PC-9 (cell line): ENCODE measurements at regions not wholly inside any gene's neighbourhood (a gene's known extent, or its start where the extent isn't known, plus 50 kb on each side); places are given as distances from the start of the nearest gene placed in this dataset.

ENCODE experiments used
- BruUV-seq: library from RNA; stranded (reverse); fragments of 400-500 nt; replicated peaks from 2 replicates; lab custom pipeline; 2021; lab: Mats Ljungman, UMichigan
- CTCF ChIA-PET: fragments of 300-600 bp; sonication (Branson Sonifier 250); formaldehyde crosslinking; loops from one replicate; lab custom pipeline; 2022; ENCODE audit warnings: antibody characterized with exemption; lab: Charles Lee
- POLR2A ChIA-PET: fragments of 300-600 bp; sonication (Branson Sonifier 250); formaldehyde crosslinking; loops from one replicate; lab custom pipeline; 2022; ENCODE audit warnings: antibody characterized with exemption; ENCODE audit not compliant: unreplicated experiment; lab: Charles Lee
- DNase-seq, 2 experiments: peaks; one replicate each; pipeline versions ENCODE4 v3.0.0 to v3.0.0-alpha.2; 2015 to 2022; ENCODE audit warnings: mixed read lengths in 1 of 2
- H2AFZ ChIP-seq: fragments of 200-600 bp; sonication (generic); 2 replicates; pipeline ENCODE4 v1.8.1; 2017; ENCODE audit warnings: antibody characterized with exemption
- H3F3A ChIP-seq: fragments of 200-600 bp; sonication (generic); 2 replicates; pipeline ENCODE4 v1.8.1; 2017; ENCODE audit warnings: antibody characterized with exemption, mild to moderate bottlenecking, low read depth; ENCODE audit not compliant: insufficient read depth
- H3K27ac ChIP-seq: fragments of 200-600 bp; sonication (generic); 2 replicates; pipeline ENCODE4 v1.6.1; 2016; ENCODE audit warnings: mixed run types
- H3K27me3 ChIP-seq: fragments of 200-600 bp; sonication (generic); 2 replicates; pipeline ENCODE4 v1.6.1; 2016; ENCODE audit warnings: low read depth, mixed run types; ENCODE audit not compliant: insufficient read depth
- H3K36me3 ChIP-seq: fragments of 200-600 bp; sonication (generic); 2 replicates; pipeline ENCODE4 v1.6.1; 2016; ENCODE audit warnings: low read depth, mixed run types
- H3K4me1 ChIP-seq: fragments of 200-600 bp; sonication (generic); replicated peaks from 2 replicates; pipeline ENCODE4 v1.6.1; 2016; ENCODE audit warnings: mixed run types; ENCODE audit not compliant: insufficient read depth
- H3K4me2 ChIP-seq: fragments of 200-600 bp; sonication (generic); 2 replicates; pipeline ENCODE4 v1.6.1; 2017; ENCODE audit warnings: mixed run types
- H3K4me3 ChIP-seq: fragments of 200-600 bp; sonication (generic); 2 replicates; pipeline ENCODE4 v1.6.1; 2016; ENCODE audit warnings: mixed run types
- H3K79me2 ChIP-seq: fragments of 200-600 bp; sonication (generic); 2 replicates; pipeline ENCODE4 v1.6.1; 2017; ENCODE audit warnings: low read depth, mixed run types
- H3K9me2 ChIP-seq: fragments of 200-600 bp; sonication (generic); 2 replicates; pipeline ENCODE4 v1.8.1; 2017; ENCODE audit warnings: mild to moderate bottlenecking; ENCODE audit not compliant: insufficient read depth
- H3K9me3 ChIP-seq: fragments of 200-600 bp; sonication (generic); 2 replicates; pipeline ENCODE4 v1.8.1; 2016; ENCODE audit warnings: low read depth; ENCODE audit not compliant: insufficient read depth
- H4K20me1 ChIP-seq: fragments of 200-600 bp; sonication (generic); 2 replicates; pipeline ENCODE4 v1.8.1; 2017; ENCODE audit not compliant: insufficient read depth
- CTCF ChIP-seq: fragments of 200-600 bp; sonication (generic); conservative IDR thresholded peaks from 2 replicates; pipeline ENCODE4 v1.6.1; 2017; ENCODE audit warnings: mixed run types, antibody characterized with exemption, mild to moderate bottlenecking, moderate library complexity
- EZH2 ChIP-seq: fragments of 200-600 bp; sonication (generic); IDR thresholded peaks from 2 replicates; pipeline ENCODE4 v1.8.0; 2017; ENCODE audit warnings: antibody characterized with exemption, low read depth
- intact Hi-C: fragments of 100-400 bp; cut with micrococcal nuclease; formaldehyde crosslinking; loops from one replicate; pipeline ENCODE4 v1.10.0; 2022; ENCODE audit not compliant: unreplicated experiment

DNA sequence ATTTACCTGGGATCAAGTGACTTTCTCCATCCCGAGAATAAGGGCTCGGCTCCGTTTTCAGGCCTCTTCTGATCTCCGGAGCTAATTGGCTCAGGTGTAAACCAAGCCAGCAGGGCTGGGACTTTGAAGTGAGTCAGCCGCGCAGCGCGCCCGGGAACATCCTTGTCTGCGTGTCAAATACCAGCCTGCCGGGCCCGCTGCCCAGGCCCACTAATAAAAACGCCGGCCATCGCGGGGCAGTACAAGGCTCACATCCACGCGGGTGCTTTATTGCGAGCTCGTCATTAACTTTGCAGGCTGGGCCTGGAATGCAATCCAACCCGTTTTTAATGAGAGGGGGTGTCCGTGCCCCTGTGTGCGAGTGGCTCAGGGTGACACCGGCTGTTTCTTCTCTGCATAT is 416.8 kb downstream of the IRX2 start:
- H2AFZ ChIP-seq, result no peak overlapping the region
- BruUV-seq, result no TSS peak
- no peaks in the 10 kb centered on the region for H3K36me3 ChIP-seq
- intact Hi-C loops, result no loop called here
- H3K4me3 ChIP-seq, result no peak overlapping the region
- H3K79me2 ChIP-seq, result no peaks in the 10 kb centered on the region
- peaks cover 99% of the 10 kb centered on the region for H3K27me3 ChIP-seq
- no peaks in the 10 kb centered on the region for H4K20me1 ChIP-seq
- no peaks in the 10 kb centered on the region for H3K9me2 ChIP-seq
- H3K9me3 ChIP-seq, result no peaks in the 10 kb centered on the region
- TF ChIP-seq EZH2 (no peak), CTCF (no peak)
- H3K4me1 ChIP-seq, result no peaks in the 10 kb centered on the region
- POLR2A ChIA-PET, result no interaction called here
- CTCF ChIA-PET, result no interaction called here
- H3K4me2 ChIP-seq, result no peak overlapping the region
- H3F3A ChIP-seq, result peaks cover 6% of the 10 kb centered on the region; the same call in 1 of the 2 replicates
- no peak for DNase-seq
- no peak overlapping the region for H3K27ac ChIP-seq

DNA sequence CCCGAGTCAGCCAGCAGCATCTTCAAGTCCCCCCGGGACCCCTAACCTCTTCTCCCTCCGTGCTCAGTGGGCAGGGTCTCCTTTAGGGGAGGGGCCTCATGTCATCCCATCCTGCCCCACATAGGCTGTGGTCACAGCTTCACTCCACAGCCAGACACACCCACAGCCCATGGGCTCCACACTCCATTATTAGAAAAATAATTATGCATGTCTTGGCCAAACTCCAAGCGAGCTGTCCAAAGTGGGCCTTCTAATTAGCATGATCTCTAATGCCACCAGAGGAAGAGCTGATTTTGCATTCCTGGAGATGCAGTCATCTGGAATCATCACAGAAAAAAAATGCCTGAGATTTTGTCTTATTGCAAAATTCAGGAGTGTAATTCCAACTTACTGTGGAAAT is 418.2 kb downstream of the IRX2 start:
- CTCF ChIA-PET, result no interaction called here
- TF ChIP-seq CTCF, result no peak
- no peak for TF ChIP-seq EZH2
- DNase-seq, result no peak
- Histone ChIP-seq H2AFZ (no peak overlapping the region), H3K27me3 (peaks cover 97% of the 10 kb centered on the region), H3K36me3 (no peaks in the 10 kb centered on the region), H3K4me1 (no peaks in the 10 kb centered on the region), H3K9me2 (no peaks in the 10 kb centered on the region), H3K9me3 (no peaks in the 10 kb centered on the region), H3K4me2 (no peak overlapping the region), H3K79me2 (no peaks in the 10 kb centered on the region), H3F3A (peaks cover 6% of the 10 kb centered on the region; the same call in 1 of the 2 replicates), H3K27ac (no peak overlapping the region), H3K4me3 (no peak overlapping the region), H4K20me1 (no peaks in the 10 kb centered on the region)
- POLR2A ChIA-PET, result no interaction called here
- no TSS peak for BruUV-seq
- intact Hi-C loops, result no loop called here

DNA sequence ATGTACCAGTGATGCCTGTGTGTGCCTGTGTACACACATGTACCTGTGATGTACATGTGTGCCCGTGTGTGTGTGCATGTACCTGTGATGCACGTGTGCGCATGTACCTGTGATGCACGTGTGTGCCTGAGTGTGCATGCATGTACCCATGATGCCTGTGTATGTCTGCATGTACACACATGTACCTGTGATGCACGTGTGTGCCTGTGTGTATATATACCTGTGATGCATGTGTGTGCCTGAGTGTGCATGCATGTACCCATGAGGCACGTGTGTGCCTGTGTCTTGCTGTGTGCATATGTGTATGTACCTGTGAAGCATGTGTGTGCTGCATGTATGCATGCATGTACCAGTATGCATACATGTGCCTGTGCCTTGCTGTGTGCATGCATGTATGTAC is 419.0 kb downstream of the IRX2 start:
- BruUV-seq, result no TSS peak
- POLR2A ChIA-PET, result no interaction called here
- no peaks in the 10 kb centered on the region for H3K79me2 ChIP-seq

More for the DNA sequence above, 419.0 kb downstream of the IRX2 start:
- Histone ChIP-seq H4K20me1 (no peaks in the 10 kb centered on the region; the same call in 1 of the 2 replicates), H3F3A (peaks cover 6% of the 10 kb centered on the region; the same call in 1 of the 2 replicates), H3K27ac (no peak overlapping the region), H3K27me3 (peaks cover 89% of the 10 kb centered on the region), H3K36me3 (no peaks in the 10 kb centered on the region), H3K4me2 (no peak overlapping the region), H2AFZ (no peak overlapping the region), H3K4me1 (no peaks in the 10 kb centered on the region), H3K4me3 (no peak overlapping the region), H3K9me2 (no peaks in the 10 kb centered on the region), H3K9me3 (no peaks in the 10 kb centered on the region)
- CTCF ChIA-PET, result no interaction called here
- TF ChIP-seq CTCF (no peak), EZH2 (no peak)
- intact Hi-C loops, result no loop called here
- no peak for DNase-seq
